ENCODE measurements at regions not wholly inside any gene's neighbourhood (a gene's known extent, or its start where the extent isn't known, plus 50 kb on each side); places are given as distances from the start of the nearest gene placed in this dataset.

GRCh38 chr2:17070711-17071110, 405.1 kb upstream of the CYRIA start:
- no peak overlapping the region for H3K27ac ChIP-seq (ENCODE audit: low read depth in 2 of 2, low read length in 2 of 2)
- no peak overlapping the region for H3K9ac ChIP-seq (ENCODE audit: low read length in 3 of 3)
- FAIRE-seq (no peak), DNase-seq (no peak)
- intact Hi-C loops (cut with DNase I) = no loop called here
- TF ChIP-seq, protein P1, sequence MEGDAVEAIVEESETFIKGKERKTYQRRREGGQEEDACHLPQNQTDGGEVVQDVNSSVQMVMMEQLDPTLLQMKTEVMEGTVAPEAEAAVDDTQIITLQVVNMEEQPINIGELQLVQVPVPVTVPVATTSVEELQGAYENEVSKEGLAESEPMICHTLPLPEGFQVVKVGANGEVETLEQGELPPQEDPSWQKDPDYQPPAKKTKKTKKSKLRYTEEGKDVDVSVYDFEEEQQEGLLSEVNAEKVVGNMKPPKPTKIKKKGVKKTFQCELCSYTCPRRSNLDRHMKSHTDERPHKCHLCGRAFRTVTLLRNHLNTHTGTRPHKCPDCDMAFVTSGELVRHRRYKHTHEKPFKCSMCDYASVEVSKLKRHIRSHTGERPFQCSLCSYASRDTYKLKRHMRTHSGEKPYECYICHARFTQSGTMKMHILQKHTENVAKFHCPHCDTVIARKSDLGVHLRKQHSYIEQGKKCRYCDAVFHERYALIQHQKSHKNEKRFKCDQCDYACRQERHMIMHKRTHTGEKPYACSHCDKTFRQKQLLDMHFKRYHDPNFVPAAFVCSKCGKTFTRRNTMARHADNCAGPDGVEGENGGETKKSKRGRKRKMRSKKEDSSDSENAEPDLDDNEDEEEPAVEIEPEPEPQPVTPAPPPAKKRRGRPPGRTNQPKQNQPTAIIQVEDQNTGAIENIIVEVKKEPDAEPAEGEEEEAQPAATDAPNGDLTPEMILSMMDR (IDR thresholded peaks at IDR 0.05; ENCODE audit: borderline replicate concordance, extremely low read depth, insufficient read depth) = no peak
- H3K4me1 ChIP-seq (ENCODE audit: control insufficient read depth in 2 of 3, insufficient read depth in 2 of 3, low read depth in 1 of 3, low read length in 3 of 3) = no peaks in the 10 kb centered on the region
- no peaks in the 10 kb centered on the region for H3K36me3 ChIP-seq (ENCODE audit: control insufficient read depth in 2 of 3, insufficient read depth in 3 of 3, low read length in 3 of 3)
- no peaks in the 10 kb centered on the region for H3K9me3 ChIP-seq (ENCODE audit: control insufficient read depth in 2 of 3, insufficient read depth in 1 of 3, low read length in 3 of 3)
- no peak overlapping the region for H3K4me3 ChIP-seq (ENCODE audit: low read length in 3 of 3)
- H3K27me3 ChIP-seq (ENCODE audit: control insufficient read depth, insufficient read depth, low read length) = no peaks in the 10 kb centered on the region

- intact Hi-C loops (cut with DNase I) = no loop called here
These were observed 403.9 kb upstream of the CYRIA start for GRCh38 chr2:17069564-17069963.

GRCh38 chr2:17068021-17068420, 402.4 kb upstream of the CYRIA start:
- H3K27me3 ChIP-seq (ENCODE audit: control insufficient read depth, insufficient read depth, low read length) = no peaks in the 10 kb centered on the region
- TF ChIP-seq, protein P1 (IDR thresholded peaks at IDR 0.05; ENCODE audit: borderline replicate concordance, extremely low read depth, insufficient read depth) = no peak
- H3K9me3 ChIP-seq (ENCODE audit: control insufficient read depth in 2 of 3, insufficient read depth in 1 of 3, low read length in 3 of 3) = no peaks in the 10 kb centered on the region
- H3K27ac ChIP-seq (ENCODE audit: low read depth in 2 of 2, low read length in 2 of 2) = no peak overlapping the region
- no peaks in the 10 kb centered on the region for H3K4me1 ChIP-seq (ENCODE audit: control insufficient read depth in 2 of 3, insufficient read depth in 2 of 3, low read depth in 1 of 3, low read length in 3 of 3)
- no peaks in the 10 kb centered on the region for H3K36me3 ChIP-seq (ENCODE audit: control insufficient read depth in 2 of 3, insufficient read depth in 3 of 3, low read length in 3 of 3)
- DNase-seq (peak in 1 of 5 donors; percentile 8), FAIRE-seq (no peak)
- intact Hi-C loops (cut with DNase I) = no loop called here
- no peak overlapping the region for H3K9ac ChIP-seq (ENCODE audit: low read length in 3 of 3)
- H3K4me3 ChIP-seq (ENCODE audit: low read length in 3 of 3) = no peak overlapping the region

More at GRCh38 chr2:17069564-17069963, 403.9 kb upstream of the CYRIA start:
- no peaks in the 10 kb centered on the region for H3K4me1 ChIP-seq (ENCODE audit: control insufficient read depth in 2 of 3, insufficient read depth in 2 of 3, low read depth in 1 of 3, low read length in 3 of 3)
- DNase-seq (no peak), FAIRE-seq (no peak)
- no peaks in the 10 kb centered on the region for H3K9me3 ChIP-seq (ENCODE audit: control insufficient read depth in 2 of 3, insufficient read depth in 1 of 3, low read length in 3 of 3)
- no peaks in the 10 kb centered on the region for H3K36me3 ChIP-seq (ENCODE audit: control insufficient read depth in 2 of 3, insufficient read depth in 3 of 3, low read length in 3 of 3)
- no peak overlapping the region for H3K4me3 ChIP-seq (ENCODE audit: low read length in 3 of 3)
- H3K9ac ChIP-seq (ENCODE audit: low read length in 3 of 3) = no peak overlapping the region
- no peaks in the 10 kb centered on the region for H3K27me3 ChIP-seq (ENCODE audit: control insufficient read depth, insufficient read depth, low read length)
- TF ChIP-seq, protein P1 (IDR thresholded peaks at IDR 0.05; ENCODE audit: borderline replicate concordance, extremely low read depth, insufficient read depth) = no peak
- H3K27ac ChIP-seq (ENCODE audit: low read depth in 2 of 2, low read length in 2 of 2) = no peak overlapping the region

DNA sequence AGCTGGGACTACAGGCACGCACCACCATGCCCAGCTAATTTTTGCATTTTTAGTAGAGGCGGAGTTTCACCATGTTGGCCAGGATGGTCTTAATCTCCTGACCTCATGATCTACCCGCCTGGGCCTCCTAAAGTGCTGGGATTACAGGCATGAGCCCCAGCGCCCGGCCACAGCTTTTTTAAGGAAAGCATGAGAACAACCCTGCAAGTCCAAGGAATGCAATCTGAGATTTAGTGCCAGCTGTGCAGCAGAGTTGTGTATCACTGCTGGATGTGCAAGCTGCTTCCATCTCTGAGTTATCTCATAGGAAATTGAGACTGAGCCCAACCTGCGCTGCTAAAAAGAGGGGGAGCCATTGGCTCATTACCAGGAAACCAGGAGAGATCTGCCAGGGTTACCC, 399.9 kb upstream of the CYRIA start:
- Histone ChIP-seq H3K4me3 (ENCODE audit: low read length in 3 of 3) (no peak overlapping the region), H3K27me3 (ENCODE audit: control insufficient read depth, insufficient read depth, low read length) (no peaks in the 10 kb centered on the region), H3K9me3 (ENCODE audit: control insufficient read depth in 2 of 3, insufficient read depth in 1 of 3, low read length in 3 of 3) (no peaks in the 10 kb centered on the region), H3K27ac (ENCODE audit: low read depth in 2 of 2, low read length in 2 of 2) (no peak overlapping the region), H3K36me3 (ENCODE audit: control insufficient read depth in 2 of 3, insufficient read depth in 3 of 3, low read length in 3 of 3) (no peaks in the 10 kb centered on the region), H3K9ac (ENCODE audit: low read length in 3 of 3) (no peak overlapping the region), H3K4me1 (ENCODE audit: control insufficient read depth in 2 of 3, insufficient read depth in 2 of 3, low read depth in 1 of 3, low read length in 3 of 3) (no peaks in the 10 kb centered on the region)
- DNase-seq (no peak), FAIRE-seq (no peak)
- intact Hi-C loops (cut with DNase I) = no loop called here
- TF ChIP-seq, protein P1 (IDR thresholded peaks at IDR 0.05; ENCODE audit: borderline replicate concordance, extremely low read depth, insufficient read depth) = no peak
